Bronchial epithelial cell (primary cell): ENCODE measurements at regions not wholly inside any gene's neighbourhood (a gene's known extent, or its start where the extent isn't known, plus 50 kb on each side); places are given as distances from the start of the nearest gene placed in this dataset.

Experiments used
- DNase-seq: peaks from one replicate; pipeline ENCODE4 v3.0.0-alpha.2; 2010; ENCODE audit warnings: low read depth
- FAIRE-seq: peaks from 2 replicates; lab custom pipeline; 2011; peaks lifted over from hg19 to GRCh38; lab: Jason Lieb, UNC
- H3K27me3 ChIP-seq: 2 replicates; pipeline ENCODE4 v1.5.1; 2011; ENCODE audit warnings: low read length; ENCODE audit not compliant: control insufficient read depth, insufficient read depth
- H3K36me3 ChIP-seq: 2 replicates; pipeline ENCODE4 v1.5.1; 2011; ENCODE audit warnings: low read length; ENCODE audit not compliant: control insufficient read depth, insufficient read depth
- H3K4me3 ChIP-seq: 2 replicates; pipeline ENCODE4 v1.5.1; 2011; ENCODE audit warnings: mild to moderate bottlenecking, low read depth, low read length, control low read depth
- CTCF ChIP-seq: IDR thresholded peaks from 2 replicates; pipeline ENCODE4 v1.5.1; 2011; ENCODE audit warnings: mild to moderate bottlenecking, moderate library complexity, low read length, control low read depth, inconsistent platforms; ENCODE audit not compliant: insufficient read depth, severe bottlenecking

- H3K4me3 ChIP-seq, result no peak overlapping the region
- TF ChIP-seq CTCF, result no peak
- H3K27me3 ChIP-seq, result no peaks in the 10 kb centered on the region
- no peaks in the 10 kb centered on the region for H3K36me3 ChIP-seq
- DNase-seq (no peak), FAIRE-seq (no peak)
Measured at GRCh38 chr21:26715116-26715515, 130.1 kb downstream of the ADAMTS1 start.

GRCh38 chr21:26710155-26710554 is 135.1 kb downstream of the ADAMTS1 start:
- no peak for TF ChIP-seq CTCF
- Histone ChIP-seq H3K27me3 (no peaks in the 10 kb centered on the region), H3K4me3 (no peak overlapping the region), H3K36me3 (no peaks in the 10 kb centered on the region)
- no peak for FAIRE-seq
- no peak for DNase-seq

- no peak for TF ChIP-seq CTCF
- Histone ChIP-seq H3K4me3 (no peak overlapping the region), H3K27me3 (no peaks in the 10 kb centered on the region), H3K36me3 (no peaks in the 10 kb centered on the region)
- DNase-seq (peak; percentile 84), FAIRE-seq (no peak)
Measured at GRCh38 chr21:26709090-26709489, 136.0 kb upstream of the CYYR1 start.

- H3K4me3 ChIP-seq, result no peak overlapping the region
- H3K27me3 ChIP-seq, result no peaks in the 10 kb centered on the region
- DNase-seq, result peak; percentile 43
- FAIRE-seq, result peak; percentile 62
- no peaks in the 10 kb centered on the region for H3K36me3 ChIP-seq
- no peak for TF ChIP-seq CTCF
Measured at GRCh38 chr21:26708223-26708800, 135.2 kb upstream of the CYYR1 start.

GRCh38 chr21:26707246-26707645 is 134.2 kb upstream of the CYYR1 start:
- Histone ChIP-seq H3K27me3 (no peaks in the 10 kb centered on the region), H3K36me3 (no peaks in the 10 kb centered on the region), H3K4me3 (no peak overlapping the region)
- TF ChIP-seq CTCF, result no peak
- DNase-seq (no peak), FAIRE-seq (no peak)

GRCh38 chr21:26698416-26698815 is 125.3 kb upstream of the CYYR1 start:
- Histone ChIP-seq H3K36me3 (no peaks in the 10 kb centered on the region), H3K4me3 (no peak overlapping the region), H3K27me3 (no peaks in the 10 kb centered on the region)
- FAIRE-seq, result no peak
- no peak for DNase-seq
- TF ChIP-seq CTCF, result no peak
